Ovary (tissue), 3 donors: ENCODE measurements at regions not wholly inside any gene's neighbourhood (a gene's known extent, or its start where the extent isn't known, plus 50 kb on each side); places are given as distances from the start of the nearest gene placed in this dataset.

ENCODE experiments used
- POLR2A ChIP-seq: fragments of 450-650 bp; IDR thresholded peaks from one replicate; pipeline ENCODE4 v1.6.1; 2017; ENCODE audit warnings: antibody characterized with exemption, mild to moderate bottlenecking, moderate library complexity
- TF ChIP-seq, protein P1 (sequence below), 3 donors: fragments of 450-650 bp in 2 of 3; fragments of 200-600 bp in 1 of 3; IDR thresholded peaks; one replicate each; pipeline versions ENCODE4 v1.5.1 to v1.8.0; 2016 to 2022; ENCODE audit warnings: antibody characterized with exemption in 3 of 3, mild to moderate bottlenecking in 1 of 3
- donor health status: DM: no; HTN: no; CAD: no.

DNA sequence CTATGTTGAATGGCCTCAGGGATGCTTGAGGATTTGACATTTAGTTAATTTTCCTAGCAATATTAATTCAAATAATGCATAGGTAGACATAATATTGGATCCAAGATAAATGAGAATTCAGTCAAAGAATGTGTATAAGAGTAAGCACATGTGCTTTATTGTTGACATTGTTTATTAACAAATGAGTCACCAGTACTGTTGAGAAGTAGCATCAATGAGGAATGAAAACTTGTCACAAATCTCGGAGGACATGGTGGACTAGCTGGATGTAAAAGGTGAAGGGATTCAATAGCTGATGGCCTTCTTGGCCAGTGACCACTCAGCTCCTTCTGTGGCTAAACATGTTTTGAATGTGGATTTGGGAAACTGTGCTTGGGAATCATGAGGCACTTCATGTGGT is 1137.0 kb downstream of the HACE1 start:
- TF ChIP-seq, protein P1, sequence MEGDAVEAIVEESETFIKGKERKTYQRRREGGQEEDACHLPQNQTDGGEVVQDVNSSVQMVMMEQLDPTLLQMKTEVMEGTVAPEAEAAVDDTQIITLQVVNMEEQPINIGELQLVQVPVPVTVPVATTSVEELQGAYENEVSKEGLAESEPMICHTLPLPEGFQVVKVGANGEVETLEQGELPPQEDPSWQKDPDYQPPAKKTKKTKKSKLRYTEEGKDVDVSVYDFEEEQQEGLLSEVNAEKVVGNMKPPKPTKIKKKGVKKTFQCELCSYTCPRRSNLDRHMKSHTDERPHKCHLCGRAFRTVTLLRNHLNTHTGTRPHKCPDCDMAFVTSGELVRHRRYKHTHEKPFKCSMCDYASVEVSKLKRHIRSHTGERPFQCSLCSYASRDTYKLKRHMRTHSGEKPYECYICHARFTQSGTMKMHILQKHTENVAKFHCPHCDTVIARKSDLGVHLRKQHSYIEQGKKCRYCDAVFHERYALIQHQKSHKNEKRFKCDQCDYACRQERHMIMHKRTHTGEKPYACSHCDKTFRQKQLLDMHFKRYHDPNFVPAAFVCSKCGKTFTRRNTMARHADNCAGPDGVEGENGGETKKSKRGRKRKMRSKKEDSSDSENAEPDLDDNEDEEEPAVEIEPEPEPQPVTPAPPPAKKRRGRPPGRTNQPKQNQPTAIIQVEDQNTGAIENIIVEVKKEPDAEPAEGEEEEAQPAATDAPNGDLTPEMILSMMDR (IDR thresholded peaks at IDR 0.05), result no peak
- no peak for TF ChIP-seq POLR2A
